Upper lobe of left lung (tissue), 4 donors: ENCODE measurements at regions not wholly inside any gene's neighbourhood (a gene's known extent, or its start where the extent isn't known, plus 50 kb on each side); places are given as distances from the start of the nearest gene placed in this dataset.

ENCODE experiments used
- POLR2A ChIP-seq, 4 donors: fragments of 450-650 bp; IDR thresholded peaks; one replicate each; pipeline ENCODE4 v1.5.1; 2016 to 2017; ENCODE audit warnings: antibody characterized with exemption in 4 of 4, mild to moderate bottlenecking in 2 of 4
- TF ChIP-seq, protein P1 (sequence below), 6 experiments: fragments of 450-650 bp in 4 of 6; fragments of 200-600 bp in 2 of 6; sonication (generic) in 2 of 6; IDR thresholded peaks; one replicate each; pipeline ENCODE4 v1.5.1; 2016 to 2019; ENCODE audit warnings: antibody characterized with exemption in 6 of 6

GRCh38 chrX:77060572-77060971 is 386.6 kb upstream of the FGF16 start:
- TF ChIP-seq POLR2A (IDR thresholded peaks at IDR 0.05): no peak
- TF ChIP-seq, protein P1, sequence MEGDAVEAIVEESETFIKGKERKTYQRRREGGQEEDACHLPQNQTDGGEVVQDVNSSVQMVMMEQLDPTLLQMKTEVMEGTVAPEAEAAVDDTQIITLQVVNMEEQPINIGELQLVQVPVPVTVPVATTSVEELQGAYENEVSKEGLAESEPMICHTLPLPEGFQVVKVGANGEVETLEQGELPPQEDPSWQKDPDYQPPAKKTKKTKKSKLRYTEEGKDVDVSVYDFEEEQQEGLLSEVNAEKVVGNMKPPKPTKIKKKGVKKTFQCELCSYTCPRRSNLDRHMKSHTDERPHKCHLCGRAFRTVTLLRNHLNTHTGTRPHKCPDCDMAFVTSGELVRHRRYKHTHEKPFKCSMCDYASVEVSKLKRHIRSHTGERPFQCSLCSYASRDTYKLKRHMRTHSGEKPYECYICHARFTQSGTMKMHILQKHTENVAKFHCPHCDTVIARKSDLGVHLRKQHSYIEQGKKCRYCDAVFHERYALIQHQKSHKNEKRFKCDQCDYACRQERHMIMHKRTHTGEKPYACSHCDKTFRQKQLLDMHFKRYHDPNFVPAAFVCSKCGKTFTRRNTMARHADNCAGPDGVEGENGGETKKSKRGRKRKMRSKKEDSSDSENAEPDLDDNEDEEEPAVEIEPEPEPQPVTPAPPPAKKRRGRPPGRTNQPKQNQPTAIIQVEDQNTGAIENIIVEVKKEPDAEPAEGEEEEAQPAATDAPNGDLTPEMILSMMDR (IDR thresholded peaks at IDR 0.05): no peak
